Neural cell (in vitro differentiated cells): ENCODE measurements at regions not wholly inside any gene's neighbourhood (a gene's known extent, or its start where the extent isn't known, plus 50 kb on each side); places are given as distances from the start of the nearest gene placed in this dataset.

Experiments used
- EP300 ChIP-seq: fragments of 450-650 bp; conservative IDR thresholded peaks from 2 replicates; pipeline ENCODE4 v1.6.1; 2014; ENCODE audit warnings: antibody characterized with exemption, mild to moderate bottlenecking, moderate library complexity; ENCODE audit not compliant: poor library complexity, severe bottlenecking
- EZH2 ChIP-seq: fragments of 200-600, 300-800 bp; shearing (Covaris generic), sonication (generic); IDR thresholded peaks from 2 replicates; pipeline ENCODE4 v1.6.1; 2014; ENCODE audit warnings: antibody characterized with exemption, low read length, borderline replicate concordance, mild to moderate bottlenecking; ENCODE audit not compliant: insufficient read depth, poor library complexity, severe bottlenecking
- MXI1 ChIP-seq: fragments of 450-650 bp; conservative IDR thresholded peaks from 2 replicates; pipeline ENCODE4 v1.6.1; 2014; ENCODE audit warnings: antibody characterized with exemption, mild to moderate bottlenecking; ENCODE audit not compliant: poor library complexity, severe bottlenecking
- POLR2AphosphoS5 ChIP-seq: IDR thresholded peaks from 2 replicates; pipeline ENCODE4 v1.6.1; 2012
- RAD21 ChIP-seq: fragments of 450-650 bp; conservative IDR thresholded peaks from 2 replicates; pipeline ENCODE4 v1.6.1; 2014; ENCODE audit warnings: antibody characterized with exemption, mild to moderate bottlenecking, moderate library complexity
- SMC3 ChIP-seq: fragments of 450-650 bp; conservative IDR thresholded peaks from 2 replicates; pipeline ENCODE4 v1.6.1; 2014; ENCODE audit warnings: antibody characterized with exemption, mild to moderate bottlenecking, moderate library complexity; ENCODE audit not compliant: poor library complexity
- TAF1 ChIP-seq: IDR thresholded peaks from 2 replicates; pipeline ENCODE4 v1.6.1; 2012; ENCODE audit warnings: low read depth
- TF ChIP-seq, protein P1 (sequence below): fragments of 450-650 bp; IDR thresholded peaks from 2 replicates; pipeline ENCODE4 v1.5.1; 2014; ENCODE audit warnings: antibody characterized with exemption, mild to moderate bottlenecking, moderate library complexity; ENCODE audit not compliant: poor library complexity, severe bottlenecking
- TF ChIP-seq, protein P2 (sequence below): IDR thresholded peaks from 2 replicates; pipeline ENCODE4 v1.6.1; 2012; ENCODE audit warnings: borderline replicate concordance

DNA sequence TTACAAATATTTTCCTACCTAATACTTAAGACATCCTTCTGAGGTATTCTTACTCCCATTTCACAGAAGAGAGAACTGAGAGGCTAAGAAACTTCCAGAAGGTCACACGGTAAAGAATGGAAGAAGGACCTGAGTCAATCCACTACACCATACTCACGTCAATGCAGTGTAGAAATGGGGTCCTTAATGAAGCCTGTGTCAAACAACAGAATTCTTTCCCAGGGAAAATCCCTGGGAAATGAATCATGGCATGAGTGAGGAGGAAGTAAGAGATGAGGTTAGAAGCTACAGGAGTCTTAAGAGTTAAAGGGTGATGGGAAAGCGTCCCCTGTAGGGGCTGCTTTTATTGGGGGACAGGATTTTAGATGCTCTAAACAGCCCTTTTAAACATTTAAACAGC is 147.9 kb downstream of the C11orf91 start:
- TF ChIP-seq, protein P1, sequence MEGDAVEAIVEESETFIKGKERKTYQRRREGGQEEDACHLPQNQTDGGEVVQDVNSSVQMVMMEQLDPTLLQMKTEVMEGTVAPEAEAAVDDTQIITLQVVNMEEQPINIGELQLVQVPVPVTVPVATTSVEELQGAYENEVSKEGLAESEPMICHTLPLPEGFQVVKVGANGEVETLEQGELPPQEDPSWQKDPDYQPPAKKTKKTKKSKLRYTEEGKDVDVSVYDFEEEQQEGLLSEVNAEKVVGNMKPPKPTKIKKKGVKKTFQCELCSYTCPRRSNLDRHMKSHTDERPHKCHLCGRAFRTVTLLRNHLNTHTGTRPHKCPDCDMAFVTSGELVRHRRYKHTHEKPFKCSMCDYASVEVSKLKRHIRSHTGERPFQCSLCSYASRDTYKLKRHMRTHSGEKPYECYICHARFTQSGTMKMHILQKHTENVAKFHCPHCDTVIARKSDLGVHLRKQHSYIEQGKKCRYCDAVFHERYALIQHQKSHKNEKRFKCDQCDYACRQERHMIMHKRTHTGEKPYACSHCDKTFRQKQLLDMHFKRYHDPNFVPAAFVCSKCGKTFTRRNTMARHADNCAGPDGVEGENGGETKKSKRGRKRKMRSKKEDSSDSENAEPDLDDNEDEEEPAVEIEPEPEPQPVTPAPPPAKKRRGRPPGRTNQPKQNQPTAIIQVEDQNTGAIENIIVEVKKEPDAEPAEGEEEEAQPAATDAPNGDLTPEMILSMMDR, result no peak
- TF ChIP-seq, protein P2, sequence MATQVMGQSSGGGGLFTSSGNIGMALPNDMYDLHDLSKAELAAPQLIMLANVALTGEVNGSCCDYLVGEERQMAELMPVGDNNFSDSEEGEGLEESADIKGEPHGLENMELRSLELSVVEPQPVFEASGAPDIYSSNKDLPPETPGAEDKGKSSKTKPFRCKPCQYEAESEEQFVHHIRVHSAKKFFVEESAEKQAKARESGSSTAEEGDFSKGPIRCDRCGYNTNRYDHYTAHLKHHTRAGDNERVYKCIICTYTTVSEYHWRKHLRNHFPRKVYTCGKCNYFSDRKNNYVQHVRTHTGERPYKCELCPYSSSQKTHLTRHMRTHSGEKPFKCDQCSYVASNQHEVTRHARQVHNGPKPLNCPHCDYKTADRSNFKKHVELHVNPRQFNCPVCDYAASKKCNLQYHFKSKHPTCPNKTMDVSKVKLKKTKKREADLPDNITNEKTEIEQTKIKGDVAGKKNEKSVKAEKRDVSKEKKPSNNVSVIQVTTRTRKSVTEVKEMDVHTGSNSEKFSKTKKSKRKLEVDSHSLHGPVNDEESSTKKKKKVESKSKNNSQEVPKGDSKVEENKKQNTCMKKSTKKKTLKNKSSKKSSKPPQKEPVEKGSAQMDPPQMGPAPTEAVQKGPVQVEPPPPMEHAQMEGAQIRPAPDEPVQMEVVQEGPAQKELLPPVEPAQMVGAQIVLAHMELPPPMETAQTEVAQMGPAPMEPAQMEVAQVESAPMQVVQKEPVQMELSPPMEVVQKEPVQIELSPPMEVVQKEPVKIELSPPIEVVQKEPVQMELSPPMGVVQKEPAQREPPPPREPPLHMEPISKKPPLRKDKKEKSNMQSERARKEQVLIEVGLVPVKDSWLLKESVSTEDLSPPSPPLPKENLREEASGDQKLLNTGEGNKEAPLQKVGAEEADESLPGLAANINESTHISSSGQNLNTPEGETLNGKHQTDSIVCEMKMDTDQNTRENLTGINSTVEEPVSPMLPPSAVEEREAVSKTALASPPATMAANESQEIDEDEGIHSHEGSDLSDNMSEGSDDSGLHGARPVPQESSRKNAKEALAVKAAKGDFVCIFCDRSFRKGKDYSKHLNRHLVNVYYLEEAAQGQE, result no peak
- TF ChIP-seq EP300, result no peak
- TF ChIP-seq EZH2, result no peak
- no peak for TF ChIP-seq SMC3
- TF ChIP-seq POLR2AphosphoS5, result no peak
- no peak for TF ChIP-seq TAF1
- no peak for TF ChIP-seq MXI1
- no peak for TF ChIP-seq RAD21
